C4-2B (cell line): ENCODE measurements at regions not wholly inside any gene's neighbourhood (a gene's known extent, or its start where the extent isn't known, plus 50 kb on each side); places are given as distances from the start of the nearest gene placed in this dataset.

Experiments
- CTCF ChIP-seq: fragments of 450-650 bp; conservative IDR thresholded peaks from 2 replicates; pipeline ENCODE4 v1.5.1; 2017; ENCODE audit warnings: mild to moderate bottlenecking
- ZFX ChIP-seq: fragments of 450-650 bp; IDR thresholded peaks from 2 replicates; pipeline ENCODE4 v1.6.1; 2017

GRCh38 chr3:180829409-180830405 is 82.8 kb upstream of the FXR1 start:
- TF ChIP-seq CTCF (no peak), ZFX (no peak)
